Neutrophil (primary cell): ENCODE measurements at regions not wholly inside any gene's neighbourhood (a gene's known extent, or its start where the extent isn't known, plus 50 kb on each side); places are given as distances from the start of the nearest gene placed in this dataset.

Experiments used
- H3K27ac ChIP-seq: fragments of 200-600 bp; sonication (generic); 2 replicates; pipeline ENCODE4 v1.5.1; 2016; ENCODE audit warnings: mild to moderate bottlenecking, moderate library complexity
- H3K27me3 ChIP-seq: fragments of 200-600 bp; sonication (generic); 2 replicates; pipeline ENCODE4 v1.6.0; 2016; ENCODE audit warnings: mild to moderate bottlenecking
- H3K36me3 ChIP-seq: fragments of 200-600 bp; sonication (generic); 2 replicates; pipeline ENCODE4 v1.5.1; 2017
- H3K4me1 ChIP-seq, 2 experiments: fragments of 200-600 bp in 1 of 2; sonication (generic) in 1 of 2; 1 replicate in 1 of 2; 2 replicates in 1 of 2; pipeline versions ENCODE4 v1.5.1 to v1.6.1; 2013 to 2016; ENCODE audit warnings: low read depth in 1 of 2, low read length in 1 of 2, mild to moderate bottlenecking in 1 of 2, moderate library complexity in 1 of 2; ENCODE audit not compliant: control insufficient read depth in 1 of 2, insufficient read depth in 1 of 2
- H3K4me3 ChIP-seq, 2 experiments: fragments of 200-600 bp in 1 of 2; sonication (generic) in 1 of 2; 1 replicate in 1 of 2; 2 replicates in 1 of 2; pipeline ENCODE4 v1.5.1; 2013 to 2016; ENCODE audit warnings: low read depth in 1 of 2, low read length in 1 of 2, mild to moderate bottlenecking in 1 of 2, moderate library complexity in 1 of 2
- H3K9me3 ChIP-seq: fragments of 200-600 bp; sonication (generic); 2 replicates; pipeline ENCODE4 v1.5.1; 2016
- TF ChIP-seq, protein P1 (sequence below): fragments of 200-600 bp; sonication (generic); IDR thresholded peaks from 2 replicates; pipeline ENCODE4 v1.5.1; 2016; ENCODE audit warnings: antibody characterized with exemption

DNA sequence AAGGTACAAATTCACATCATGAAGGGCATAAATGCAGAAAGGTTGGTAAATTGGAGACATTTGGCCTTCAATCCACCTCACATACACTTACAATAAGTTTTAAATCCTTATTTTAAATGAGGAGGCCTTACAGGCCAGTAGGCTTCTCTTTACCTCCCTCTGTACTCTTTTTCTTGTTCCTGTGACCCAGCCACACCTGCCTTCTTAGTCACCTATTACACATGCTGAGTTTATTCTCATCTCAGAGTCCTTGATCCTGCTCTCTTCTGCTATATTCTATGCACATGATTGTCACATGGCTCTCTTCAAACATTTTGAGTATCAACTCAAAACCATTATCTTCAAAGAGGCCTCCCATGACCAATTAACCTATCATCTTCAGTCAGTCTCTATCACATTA lies 491.5 kb downstream of the SATB2 start:
- no peaks in the 10 kb centered on the region for H3K27me3 ChIP-seq
- H3K4me3 ChIP-seq: no peak overlapping the region
- H3K4me1 ChIP-seq: no peaks in the 10 kb centered on the region
- no peak overlapping the region for H3K27ac ChIP-seq
- no peaks in the 10 kb centered on the region for H3K36me3 ChIP-seq
- TF ChIP-seq, protein P1, sequence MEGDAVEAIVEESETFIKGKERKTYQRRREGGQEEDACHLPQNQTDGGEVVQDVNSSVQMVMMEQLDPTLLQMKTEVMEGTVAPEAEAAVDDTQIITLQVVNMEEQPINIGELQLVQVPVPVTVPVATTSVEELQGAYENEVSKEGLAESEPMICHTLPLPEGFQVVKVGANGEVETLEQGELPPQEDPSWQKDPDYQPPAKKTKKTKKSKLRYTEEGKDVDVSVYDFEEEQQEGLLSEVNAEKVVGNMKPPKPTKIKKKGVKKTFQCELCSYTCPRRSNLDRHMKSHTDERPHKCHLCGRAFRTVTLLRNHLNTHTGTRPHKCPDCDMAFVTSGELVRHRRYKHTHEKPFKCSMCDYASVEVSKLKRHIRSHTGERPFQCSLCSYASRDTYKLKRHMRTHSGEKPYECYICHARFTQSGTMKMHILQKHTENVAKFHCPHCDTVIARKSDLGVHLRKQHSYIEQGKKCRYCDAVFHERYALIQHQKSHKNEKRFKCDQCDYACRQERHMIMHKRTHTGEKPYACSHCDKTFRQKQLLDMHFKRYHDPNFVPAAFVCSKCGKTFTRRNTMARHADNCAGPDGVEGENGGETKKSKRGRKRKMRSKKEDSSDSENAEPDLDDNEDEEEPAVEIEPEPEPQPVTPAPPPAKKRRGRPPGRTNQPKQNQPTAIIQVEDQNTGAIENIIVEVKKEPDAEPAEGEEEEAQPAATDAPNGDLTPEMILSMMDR: no peak
- no peaks in the 10 kb centered on the region for H3K9me3 ChIP-seq

- H3K36me3 ChIP-seq: no peaks in the 10 kb centered on the region
- no peak overlapping the region for H3K4me3 ChIP-seq
- no peak overlapping the region for H3K27ac ChIP-seq
- no peaks in the 10 kb centered on the region for H3K27me3 ChIP-seq
- H3K9me3 ChIP-seq: no peaks in the 10 kb centered on the region
- no peaks in the 10 kb centered on the region for H3K4me1 ChIP-seq
- TF ChIP-seq, protein P1: no peak
Measured at GRCh38 chr2:198961547-198961946, 496.2 kb downstream of the SATB2 start.

- H3K27me3 ChIP-seq: no peaks in the 10 kb centered on the region
- TF ChIP-seq, protein P1: no peak
- H3K4me3 ChIP-seq: no peak overlapping the region
- no peaks in the 10 kb centered on the region for H3K9me3 ChIP-seq
- H3K36me3 ChIP-seq: no peaks in the 10 kb centered on the region
- no peak overlapping the region for H3K27ac ChIP-seq
- no peaks in the 10 kb centered on the region for H3K4me1 ChIP-seq
Measured at GRCh38 chr2:198957181-198957580, 500.6 kb downstream of the SATB2 start.

- Histone ChIP-seq H3K4me3 (no peak overlapping the region), H3K27me3 (no peaks in the 10 kb centered on the region), H3K36me3 (no peaks in the 10 kb centered on the region), H3K9me3 (no peaks in the 10 kb centered on the region), H3K4me1 (no peaks in the 10 kb centered on the region), H3K27ac (no peak overlapping the region)
- TF ChIP-seq, protein P1: no peak
Measured at GRCh38 chr2:198953328-198953727, 504.4 kb downstream of the SATB2 start.

- H3K4me1 ChIP-seq: no peaks in the 10 kb centered on the region
- H3K27me3 ChIP-seq: no peaks in the 10 kb centered on the region
- H3K36me3 ChIP-seq: no peaks in the 10 kb centered on the region
- no peaks in the 10 kb centered on the region for H3K9me3 ChIP-seq
- TF ChIP-seq, protein P1: no peak
- H3K4me3 ChIP-seq: no peak overlapping the region
- H3K27ac ChIP-seq: no peak overlapping the region
Measured at GRCh38 chr2:198950803-198951202, 506.9 kb downstream of the SATB2 start.

DNA sequence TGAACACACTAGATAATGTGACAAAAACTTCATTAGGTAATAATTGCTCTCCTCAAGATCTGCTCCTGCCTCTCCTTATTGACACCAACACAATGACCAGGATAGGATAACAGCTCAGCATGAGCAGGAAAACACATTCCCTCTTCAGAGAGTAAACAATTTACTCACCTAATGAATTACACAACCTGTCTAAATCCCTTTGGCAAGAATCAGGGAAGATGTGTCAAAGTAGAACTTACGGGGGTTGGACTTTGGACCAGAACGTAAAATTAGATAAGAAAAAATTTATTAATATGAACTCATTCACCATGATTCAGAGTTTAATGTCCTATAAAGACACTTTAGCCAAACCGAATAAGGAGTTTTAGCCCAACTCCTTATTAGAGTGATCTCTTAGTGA lies 512.2 kb downstream of the SATB2 start:
- no peak overlapping the region for H3K4me3 ChIP-seq
- H3K4me1 ChIP-seq: no peaks in the 10 kb centered on the region
- H3K27ac ChIP-seq: no peak overlapping the region
- TF ChIP-seq, protein P1: no peak
- no peaks in the 10 kb centered on the region for H3K27me3 ChIP-seq
- H3K36me3 ChIP-seq: no peaks in the 10 kb centered on the region
- no peaks in the 10 kb centered on the region for H3K9me3 ChIP-seq
